ENCODE measurements at regions not wholly inside any gene's neighbourhood (a gene's known extent, or its start where the extent isn't known, plus 50 kb on each side); places are given as distances from the start of the nearest gene placed in this dataset.

DNA sequence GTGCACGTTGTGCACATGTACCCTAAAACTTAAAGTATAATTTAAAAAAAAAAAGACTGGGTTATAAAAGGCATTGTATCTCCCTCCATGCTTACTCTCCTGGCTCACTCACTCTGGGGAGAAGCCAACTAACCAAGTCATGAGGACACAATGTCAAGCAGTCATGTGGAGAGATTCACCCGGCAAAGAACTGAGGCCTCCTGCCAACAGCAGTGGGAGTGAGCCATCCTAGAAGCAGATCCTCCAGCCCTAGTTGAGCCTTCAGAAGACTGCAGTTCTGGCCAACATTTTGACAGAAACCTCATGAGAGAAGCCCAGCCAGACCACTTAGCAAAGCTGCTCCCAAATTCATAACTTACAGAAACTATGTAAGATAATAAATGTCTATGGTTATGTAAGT is 521.7 kb upstream of the FZD8 start:
- Histone ChIP-seq H3K9me3 (ENCODE audit: insufficient read depth, low read depth, low read length) (no peaks in the 10 kb centered on the region), H3K79me2 (ENCODE audit: insufficient read depth, low read length) (no peaks in the 10 kb centered on the region), H3K9ac (ENCODE audit: low read length) (no peak overlapping the region), H3K4me1 (ENCODE audit: insufficient read depth, low read length) (no peaks in the 10 kb centered on the region), H2AFZ (ENCODE audit: low read depth, low read length) (no peak overlapping the region), H3K27ac (ENCODE audit: low read depth, low read length) (no peak overlapping the region), H4K20me1 (ENCODE audit: insufficient read depth, low read length) (no peaks in the 10 kb centered on the region), H3K36me3 (ENCODE audit: insufficient read depth, low read length) (no peaks in the 10 kb centered on the region), H3K4me3 (ENCODE audit: insufficient read depth, low read depth, low read length) (no peak overlapping the region), H3K27me3 (ENCODE audit: insufficient read depth, low read length) (no peaks in the 10 kb centered on the region), H3K4me2 (ENCODE audit: low read length) (no peak overlapping the region)
- Mint-ChIP-seq H3K4me1 (ENCODE audit: low read depth, unreplicated experiment) (peaks cover under 1% of the 10 kb centered on the region), H3K27me3 (ENCODE audit: low read depth, unreplicated experiment) (no peaks in the 10 kb centered on the region), H3K27ac (ENCODE audit: unreplicated experiment) (no peak overlapping the region), H3K9me3 (ENCODE audit: unreplicated experiment) (no peaks in the 10 kb centered on the region), H3K4me3 (ENCODE audit: unreplicated experiment) (no peak overlapping the region), H3K36me3 (ENCODE audit: low read depth, unreplicated experiment) (no peaks in the 10 kb centered on the region)
- DNase-seq (ENCODE audit: low read depth) (no peak), FAIRE-seq (no peak)
- TF ChIP-seq, protein P1, sequence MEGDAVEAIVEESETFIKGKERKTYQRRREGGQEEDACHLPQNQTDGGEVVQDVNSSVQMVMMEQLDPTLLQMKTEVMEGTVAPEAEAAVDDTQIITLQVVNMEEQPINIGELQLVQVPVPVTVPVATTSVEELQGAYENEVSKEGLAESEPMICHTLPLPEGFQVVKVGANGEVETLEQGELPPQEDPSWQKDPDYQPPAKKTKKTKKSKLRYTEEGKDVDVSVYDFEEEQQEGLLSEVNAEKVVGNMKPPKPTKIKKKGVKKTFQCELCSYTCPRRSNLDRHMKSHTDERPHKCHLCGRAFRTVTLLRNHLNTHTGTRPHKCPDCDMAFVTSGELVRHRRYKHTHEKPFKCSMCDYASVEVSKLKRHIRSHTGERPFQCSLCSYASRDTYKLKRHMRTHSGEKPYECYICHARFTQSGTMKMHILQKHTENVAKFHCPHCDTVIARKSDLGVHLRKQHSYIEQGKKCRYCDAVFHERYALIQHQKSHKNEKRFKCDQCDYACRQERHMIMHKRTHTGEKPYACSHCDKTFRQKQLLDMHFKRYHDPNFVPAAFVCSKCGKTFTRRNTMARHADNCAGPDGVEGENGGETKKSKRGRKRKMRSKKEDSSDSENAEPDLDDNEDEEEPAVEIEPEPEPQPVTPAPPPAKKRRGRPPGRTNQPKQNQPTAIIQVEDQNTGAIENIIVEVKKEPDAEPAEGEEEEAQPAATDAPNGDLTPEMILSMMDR (IDR thresholded peaks at IDR 0.05; ENCODE audit: insufficient read depth, low read depth, low read length) = no peak
- no peak for TF ChIP-seq EZH2 (IDR thresholded peaks at IDR 0.05; ENCODE audit: insufficient read depth, low read length)

DNA sequence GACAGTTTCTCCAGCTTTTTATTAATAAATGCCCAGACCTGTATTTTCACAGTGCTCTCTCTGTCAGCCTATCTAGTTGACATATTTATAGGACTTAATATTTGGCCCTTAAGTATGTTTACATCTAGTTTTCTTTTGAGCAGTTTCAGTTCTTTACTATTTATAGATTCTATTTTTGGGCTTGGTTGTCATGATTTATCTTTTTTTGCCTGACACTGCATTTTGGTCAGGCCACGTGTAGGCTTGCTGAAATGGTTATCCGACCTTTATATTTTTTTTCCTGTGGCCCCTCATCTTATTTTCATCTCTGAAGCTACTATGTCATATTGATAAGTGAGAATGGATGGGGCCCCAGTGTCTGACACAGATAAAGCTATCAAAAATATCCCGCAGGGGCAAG is 515.4 kb upstream of the FZD8 start:
- no peaks in the 10 kb centered on the region for H4K20me1 ChIP-seq (ENCODE audit: insufficient read depth, low read length)
- TF ChIP-seq EZH2 (IDR thresholded peaks at IDR 0.05; ENCODE audit: insufficient read depth, low read length) = no peak
- TF ChIP-seq, protein P1 (IDR thresholded peaks at IDR 0.05; ENCODE audit: insufficient read depth, low read depth, low read length) = no peak
- Mint-ChIP-seq H3K4me1 (ENCODE audit: low read depth, unreplicated experiment) (peaks cover 4% of the 10 kb centered on the region), H3K27ac (ENCODE audit: unreplicated experiment) (no peak overlapping the region), H3K27me3 (ENCODE audit: low read depth, unreplicated experiment) (no peaks in the 10 kb centered on the region), H3K9me3 (ENCODE audit: unreplicated experiment) (no peaks in the 10 kb centered on the region), H3K4me3 (ENCODE audit: unreplicated experiment) (no peak overlapping the region), H3K36me3 (ENCODE audit: low read depth, unreplicated experiment) (no peaks in the 10 kb centered on the region)
- no peaks in the 10 kb centered on the region for H3K36me3 ChIP-seq (ENCODE audit: insufficient read depth, low read length)
- no peak for FAIRE-seq
- no peak overlapping the region for H2AFZ ChIP-seq (ENCODE audit: low read depth, low read length)
- no peaks in the 10 kb centered on the region for H3K9me3 ChIP-seq (ENCODE audit: insufficient read depth, low read depth, low read length)
- no peaks in the 10 kb centered on the region for H3K4me1 ChIP-seq (ENCODE audit: insufficient read depth, low read length)
- H3K79me2 ChIP-seq (ENCODE audit: insufficient read depth, low read length) = no peaks in the 10 kb centered on the region
- no peak overlapping the region for H3K27ac ChIP-seq (ENCODE audit: low read depth, low read length)
- H3K27me3 ChIP-seq (ENCODE audit: insufficient read depth, low read length) = no peaks in the 10 kb centered on the region
- no peak overlapping the region for H3K9ac ChIP-seq (ENCODE audit: low read length)
- H3K4me3 ChIP-seq (ENCODE audit: insufficient read depth, low read depth, low read length) = no peak overlapping the region
- no peak for DNase-seq (ENCODE audit: low read depth)
- no peak overlapping the region for H3K4me2 ChIP-seq (ENCODE audit: low read length)

DNA sequence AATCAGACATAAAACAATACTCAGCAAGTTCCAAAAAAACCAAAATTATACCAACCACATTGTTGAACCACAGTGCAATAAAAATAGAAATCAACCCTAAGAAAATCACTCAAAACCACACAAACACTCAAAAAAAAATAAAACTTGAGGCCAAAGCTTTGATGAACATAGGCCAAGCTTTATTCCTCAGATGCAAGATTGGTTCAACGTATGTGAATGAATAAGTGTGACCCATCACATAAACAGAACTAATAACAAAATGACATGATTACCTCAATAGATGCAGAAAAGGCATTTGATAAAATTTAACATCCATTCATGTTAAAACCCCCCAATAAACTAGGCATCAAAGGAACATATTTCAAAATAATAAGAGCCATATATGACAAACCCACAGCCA is 506.1 kb upstream of the FZD8 start:
- no peak overlapping the region for H3K9ac ChIP-seq (ENCODE audit: low read length)
- FAIRE-seq = no peak
- H3K9me3 Mint-ChIP-seq (ENCODE audit: unreplicated experiment) = peaks cover 3% of the 10 kb centered on the region
- no peaks in the 10 kb centered on the region for H3K9me3 ChIP-seq (ENCODE audit: insufficient read depth, low read depth, low read length)
- no peaks in the 10 kb centered on the region for H3K36me3 ChIP-seq (ENCODE audit: insufficient read depth, low read length)
- H3K4me3 Mint-ChIP-seq (ENCODE audit: unreplicated experiment) = no peak overlapping the region
- TF ChIP-seq EZH2 (IDR thresholded peaks at IDR 0.05; ENCODE audit: insufficient read depth, low read length) = no peak
- TF ChIP-seq, protein P1 (IDR thresholded peaks at IDR 0.05; ENCODE audit: insufficient read depth, low read depth, low read length) = no peak
- H3K27ac Mint-ChIP-seq (ENCODE audit: unreplicated experiment) = no peak overlapping the region
- no peaks in the 10 kb centered on the region for H4K20me1 ChIP-seq (ENCODE audit: insufficient read depth, low read length)
- no peaks in the 10 kb centered on the region for H3K4me1 Mint-ChIP-seq (ENCODE audit: low read depth, unreplicated experiment)
- no peak overlapping the region for H3K4me2 ChIP-seq (ENCODE audit: low read length)
- H3K4me3 ChIP-seq (ENCODE audit: insufficient read depth, low read depth, low read length) = no peak overlapping the region
- H3K36me3 Mint-ChIP-seq (ENCODE audit: low read depth, unreplicated experiment) = no peaks in the 10 kb centered on the region
- no peak overlapping the region for H2AFZ ChIP-seq (ENCODE audit: low read depth, low read length)
- no peak overlapping the region for H3K27ac ChIP-seq (ENCODE audit: low read depth, low read length)
- no peaks in the 10 kb centered on the region for H3K27me3 ChIP-seq (ENCODE audit: insufficient read depth, low read length)
- H3K4me1 ChIP-seq (ENCODE audit: insufficient read depth, low read length) = no peaks in the 10 kb centered on the region
- DNase-seq (ENCODE audit: low read depth) = no peak
- no peaks in the 10 kb centered on the region for H3K27me3 Mint-ChIP-seq (ENCODE audit: low read depth, unreplicated experiment)
- H3K79me2 ChIP-seq (ENCODE audit: insufficient read depth, low read length) = no peaks in the 10 kb centered on the region

Measured in astrocyte (in vitro differentiated cells and primary cell).